ENCODE measurements at regions not wholly inside any gene's neighbourhood (a gene's known extent, or its start where the extent isn't known, plus 50 kb on each side); places are given as distances from the start of the nearest gene placed in this dataset.

DNA sequence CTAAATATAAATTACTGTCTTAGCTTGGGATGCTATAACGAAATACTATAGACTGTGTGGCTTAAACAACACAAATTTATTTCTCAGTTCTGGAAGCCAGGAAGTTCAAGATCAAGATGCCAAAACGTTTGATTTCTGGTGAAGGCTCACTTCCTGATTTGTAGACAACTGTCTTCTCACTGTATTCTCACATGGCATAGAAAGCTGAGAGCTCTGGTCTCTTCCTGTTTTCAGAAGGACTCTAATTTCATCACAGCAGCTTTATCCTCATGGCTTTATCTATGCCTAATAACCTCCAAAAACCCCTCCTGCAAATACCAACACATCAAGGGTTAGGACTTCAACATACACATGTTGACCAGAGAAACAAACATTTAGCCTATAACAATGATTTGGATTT lies 1795.5 kb downstream of the MRPL39 start:
- TF ChIP-seq, protein P1, sequence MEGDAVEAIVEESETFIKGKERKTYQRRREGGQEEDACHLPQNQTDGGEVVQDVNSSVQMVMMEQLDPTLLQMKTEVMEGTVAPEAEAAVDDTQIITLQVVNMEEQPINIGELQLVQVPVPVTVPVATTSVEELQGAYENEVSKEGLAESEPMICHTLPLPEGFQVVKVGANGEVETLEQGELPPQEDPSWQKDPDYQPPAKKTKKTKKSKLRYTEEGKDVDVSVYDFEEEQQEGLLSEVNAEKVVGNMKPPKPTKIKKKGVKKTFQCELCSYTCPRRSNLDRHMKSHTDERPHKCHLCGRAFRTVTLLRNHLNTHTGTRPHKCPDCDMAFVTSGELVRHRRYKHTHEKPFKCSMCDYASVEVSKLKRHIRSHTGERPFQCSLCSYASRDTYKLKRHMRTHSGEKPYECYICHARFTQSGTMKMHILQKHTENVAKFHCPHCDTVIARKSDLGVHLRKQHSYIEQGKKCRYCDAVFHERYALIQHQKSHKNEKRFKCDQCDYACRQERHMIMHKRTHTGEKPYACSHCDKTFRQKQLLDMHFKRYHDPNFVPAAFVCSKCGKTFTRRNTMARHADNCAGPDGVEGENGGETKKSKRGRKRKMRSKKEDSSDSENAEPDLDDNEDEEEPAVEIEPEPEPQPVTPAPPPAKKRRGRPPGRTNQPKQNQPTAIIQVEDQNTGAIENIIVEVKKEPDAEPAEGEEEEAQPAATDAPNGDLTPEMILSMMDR (IDR thresholded peaks at IDR 0.05) = no peak
- no peak for TF ChIP-seq POLR2AphosphoS5 (IDR thresholded peaks at IDR 0.05)

Data from transverse colon (tissue), 4 donors.